ENCODE measurements at regions not wholly inside any gene's neighbourhood (a gene's known extent, or its start where the extent isn't known, plus 50 kb on each side); places are given as distances from the start of the nearest gene placed in this dataset.

DNA sequence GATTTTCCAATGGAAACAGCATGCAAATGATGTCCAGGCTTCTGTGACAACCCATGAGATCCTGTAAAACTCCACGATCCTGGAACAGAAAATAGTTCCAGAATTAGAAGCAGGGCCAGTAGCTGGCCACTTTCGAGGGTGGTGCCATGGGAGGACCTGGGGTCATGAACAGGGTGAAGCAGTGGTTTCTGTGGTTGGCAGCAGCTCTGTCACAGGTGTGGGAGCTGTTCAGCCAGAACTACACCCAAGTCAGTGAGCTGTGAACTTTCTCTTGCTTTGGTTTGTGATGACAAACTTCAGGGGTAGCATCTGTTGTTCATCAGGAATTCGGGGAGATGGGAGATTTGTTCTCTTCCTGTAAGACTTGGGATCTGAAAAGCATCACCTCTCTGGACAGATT lies 314.4 kb upstream of the NT5C1B start:
- peaks cover 0 to 3% (median 0%) of the 10 kb centered on the region in 4 donors for H3K4me1 ChIP-seq
- in situ Hi-C loops (cut with MboI; ENCODE audit: low pct_ligation_motif_present in 1 of 4, low pct_unique_long_range_greater_than_20kb in 1 of 4, low sequenced_read_pairs in 3 of 4) (no loop called here), intact Hi-C loops (cut with DNase I; ENCODE audit: low total_unique reads) (no loop called here)
- H3K4me3 ChIP-seq: no peak overlapping the region
- TF ChIP-seq POLR2AphosphoS5 (IDR thresholded peaks at IDR 0.05) (no peak), POLR2A (IDR thresholded peaks at IDR 0.05) (no peak), EP300 (IDR thresholded peaks at IDR 0.05; ENCODE audit: low read depth) (no peak)
- TF ChIP-seq, protein P1, sequence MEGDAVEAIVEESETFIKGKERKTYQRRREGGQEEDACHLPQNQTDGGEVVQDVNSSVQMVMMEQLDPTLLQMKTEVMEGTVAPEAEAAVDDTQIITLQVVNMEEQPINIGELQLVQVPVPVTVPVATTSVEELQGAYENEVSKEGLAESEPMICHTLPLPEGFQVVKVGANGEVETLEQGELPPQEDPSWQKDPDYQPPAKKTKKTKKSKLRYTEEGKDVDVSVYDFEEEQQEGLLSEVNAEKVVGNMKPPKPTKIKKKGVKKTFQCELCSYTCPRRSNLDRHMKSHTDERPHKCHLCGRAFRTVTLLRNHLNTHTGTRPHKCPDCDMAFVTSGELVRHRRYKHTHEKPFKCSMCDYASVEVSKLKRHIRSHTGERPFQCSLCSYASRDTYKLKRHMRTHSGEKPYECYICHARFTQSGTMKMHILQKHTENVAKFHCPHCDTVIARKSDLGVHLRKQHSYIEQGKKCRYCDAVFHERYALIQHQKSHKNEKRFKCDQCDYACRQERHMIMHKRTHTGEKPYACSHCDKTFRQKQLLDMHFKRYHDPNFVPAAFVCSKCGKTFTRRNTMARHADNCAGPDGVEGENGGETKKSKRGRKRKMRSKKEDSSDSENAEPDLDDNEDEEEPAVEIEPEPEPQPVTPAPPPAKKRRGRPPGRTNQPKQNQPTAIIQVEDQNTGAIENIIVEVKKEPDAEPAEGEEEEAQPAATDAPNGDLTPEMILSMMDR (IDR thresholded peaks at IDR 0.05): no peak
- H3K27ac ChIP-seq: no peak overlapping the region
- no peaks in the 10 kb centered on the region for H3K9me3 ChIP-seq
- 29 to 53% methylated on average over 1 to 3 of the region's 3 CpGs for WGBS, 2 donors (ENCODE audit: low coverage in 1 of 2)
- no peaks in the 10 kb centered on the region for H3K27me3 ChIP-seq
- H3K36me3 ChIP-seq: no peaks in the 10 kb centered on the region
- peak; percentile 12 for DNase-seq

DNA sequence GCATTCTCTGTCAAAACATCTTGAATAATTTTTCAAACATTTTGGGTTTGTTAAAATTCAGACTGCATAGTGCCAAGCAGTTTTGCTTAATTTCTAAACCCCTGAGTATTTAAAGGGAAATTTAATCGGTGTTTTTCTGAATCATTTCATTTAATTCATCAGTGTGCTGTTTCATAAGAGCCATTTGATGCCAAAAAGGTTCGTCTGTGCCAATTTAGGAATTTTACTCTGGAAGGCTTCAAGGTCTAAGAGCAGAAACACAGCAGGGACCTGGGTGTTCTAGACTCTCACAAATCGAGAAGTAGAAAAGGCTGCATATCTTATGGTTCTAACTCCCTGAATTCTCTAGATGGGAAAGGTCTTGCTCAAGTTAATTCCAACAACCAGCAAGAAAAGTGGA lies 311.9 kb upstream of the NT5C1B start:
- in situ Hi-C loops (cut with MboI; ENCODE audit: low pct_ligation_motif_present in 1 of 4, low pct_unique_long_range_greater_than_20kb in 1 of 4, low sequenced_read_pairs in 3 of 4) (no loop called here), intact Hi-C loops (cut with DNase I; ENCODE audit: low total_unique reads) (no loop called here)
- Histone ChIP-seq H3K9me3 (no peaks in the 10 kb centered on the region), H3K4me3 (no peak overlapping the region), H3K4me1 (peaks cover 0 to 3% (median 0%) of the 10 kb centered on the region in 4 donors), H3K27ac (peak overlapping the region in 1 of 4 donors; percentile 8), H3K27me3 (no peaks in the 10 kb centered on the region), H3K36me3 (no peaks in the 10 kb centered on the region)
- 75 to 77% methylated on average over 2 to 3 of the region's 3 CpGs for WGBS, 2 donors (ENCODE audit: low coverage in 1 of 2)
- TF ChIP-seq EP300 (IDR thresholded peaks at IDR 0.05; ENCODE audit: low read depth): no peak
- TF ChIP-seq, protein P1 (IDR thresholded peaks at IDR 0.05): no peak
- no peak for TF ChIP-seq POLR2AphosphoS5 (IDR thresholded peaks at IDR 0.05)
- no peak for TF ChIP-seq POLR2A (IDR thresholded peaks at IDR 0.05)
- no peak for DNase-seq

DNA sequence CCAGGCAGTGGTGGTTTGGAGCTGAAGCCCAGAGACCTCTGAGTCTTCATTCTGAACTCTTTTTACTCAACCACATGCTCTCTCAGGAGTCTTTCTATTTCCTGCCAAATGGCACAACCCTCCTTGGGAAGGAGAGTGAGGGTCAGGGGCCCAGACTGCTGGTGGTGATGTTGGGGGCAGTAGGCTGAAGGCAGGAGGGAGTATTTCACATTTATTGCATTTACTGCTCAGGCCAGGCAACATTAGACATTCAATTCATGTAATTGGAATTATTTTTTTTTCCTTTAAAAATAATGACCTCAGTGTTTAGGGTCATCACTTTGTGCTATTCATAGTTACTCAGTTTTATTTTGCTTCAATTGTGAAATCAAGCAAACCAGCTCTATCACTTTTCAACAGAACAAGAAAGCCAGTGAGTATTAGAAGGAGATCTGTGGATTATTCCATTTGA lies 311.3 kb upstream of the NT5C1B start:
- no peaks in the 10 kb centered on the region for H3K27me3 ChIP-seq
- intact Hi-C loops (cut with DNase I; ENCODE audit: low total_unique reads) (no loop called here), in situ Hi-C loops (cut with MboI; ENCODE audit: low pct_ligation_motif_present in 1 of 4, low pct_unique_long_range_greater_than_20kb in 1 of 4, low sequenced_read_pairs in 3 of 4) (no loop called here)
- DNase-seq: no peak
- H3K36me3 ChIP-seq: no peaks in the 10 kb centered on the region
- H3K9me3 ChIP-seq: no peaks in the 10 kb centered on the region
- no peak for TF ChIP-seq EP300 (IDR thresholded peaks at IDR 0.05; ENCODE audit: low read depth)
- TF ChIP-seq, protein P1 (IDR thresholded peaks at IDR 0.05): no peak
- no peak for TF ChIP-seq POLR2AphosphoS5 (IDR thresholded peaks at IDR 0.05)
- TF ChIP-seq POLR2A (IDR thresholded peaks at IDR 0.05): no peak
- H3K4me3 ChIP-seq: no peak overlapping the region
- H3K4me1 ChIP-seq: peaks cover 0 to 3% (median 0%) of the 10 kb centered on the region in 4 donors
- H3K27ac ChIP-seq: peak overlapping the region in 1 of 4 donors; percentile 8

DNA sequence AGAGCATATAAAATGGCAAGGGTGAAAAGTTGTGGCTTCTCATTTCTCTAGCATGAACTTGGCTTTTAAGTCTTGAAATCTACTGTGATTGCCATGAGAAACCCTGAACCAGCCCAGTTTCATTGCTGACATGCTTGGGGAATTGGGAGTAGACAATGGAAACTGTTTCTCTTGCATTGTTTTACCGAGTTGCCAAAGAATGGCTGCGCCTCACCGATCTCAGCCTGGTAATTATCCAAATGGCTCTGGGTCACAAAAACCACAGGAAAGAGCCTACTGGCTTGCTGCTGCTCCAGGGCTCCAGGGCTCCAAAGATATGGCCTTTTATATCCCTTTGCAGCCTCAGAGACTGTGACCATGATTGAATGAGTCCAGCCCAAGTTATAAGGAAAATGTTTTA lies 310.4 kb upstream of the NT5C1B start:
- no peak for DNase-seq
- no peaks in the 10 kb centered on the region for H3K27me3 ChIP-seq
- WGBS, 2 donors (ENCODE audit: low coverage in 1 of 2): 79% methylated on average over 3 of the region's 3 CpGs; no CpG with 5 or more reads in 1 of the 2 donors
- intact Hi-C loops (cut with DNase I; ENCODE audit: low total_unique reads): no loop called here
- H3K27ac ChIP-seq: no peak overlapping the region
- in situ Hi-C loops (cut with MboI; ENCODE audit: low pct_ligation_motif_present in 1 of 4, low pct_unique_long_range_greater_than_20kb in 1 of 4, low sequenced_read_pairs in 3 of 4): no loop called here
- TF ChIP-seq, protein P1 (IDR thresholded peaks at IDR 0.05): no peak
- H3K36me3 ChIP-seq: no peaks in the 10 kb centered on the region
- H3K9me3 ChIP-seq: no peaks in the 10 kb centered on the region
- H3K4me3 ChIP-seq: no peak overlapping the region
- peaks cover 0 to 3% (median 0%) of the 10 kb centered on the region in 4 donors for H3K4me1 ChIP-seq
